WTC11 (cell line): ENCODE measurements at regions not wholly inside any gene's neighbourhood (a gene's known extent, or its start where the extent isn't known, plus 50 kb on each side); places are given as distances from the start of the nearest gene placed in this dataset.
A peak's percentile ranks its signal among the peaks of the same experiment; 100 is the strongest.
"Not testable (repeated sequence)": the region's sequence is repeated elsewhere in the genome, so short reads cannot be mapped to it uniquely, and the experiment has no call there.

ENCODE experiments used
- ATAC-seq: fragments of 200-7000 bp; cut with Tn5 transposase; 2 replicates; pipeline ENCODE4 v1.10.0; 2021; ENCODE audit warnings: mild to moderate bottlenecking, moderate library complexity
- CTCF ChIA-PET: fragments of 300-600 bp; sonication (Branson Sonifier 250); formaldehyde crosslinking; loops from one replicate; lab custom pipeline; 2021; ENCODE audit warnings: antibody characterized with exemption; lab: Charles Lee
- POLR2A ChIA-PET: fragments of 350-600 bp; sonication (Branson Sonifier 250); formaldehyde crosslinking; loops from one replicate; lab custom pipeline; 2021; ENCODE audit warnings: antibody characterized with exemption; lab: Charles Lee
- DNase-seq: peaks from one replicate; pipeline ENCODE4 v3.0.0; 2021; ENCODE audit warnings: low spot score
- H3K27ac Mint-ChIP-seq: 2 replicates; pipeline ENCODE4 v1.8.0; 2021; ENCODE audit warnings: mixed read lengths
- H3K27me3 Mint-ChIP-seq: 2 replicates; pipeline ENCODE4 v1.8.0; 2021; ENCODE audit warnings: low read depth, mild to moderate bottlenecking, moderate library complexity, mixed read lengths
- H3K36me3 Mint-ChIP-seq: 2 replicates; pipeline ENCODE4 v1.8.0; 2021; ENCODE audit warnings: mixed read lengths
- H3K4me1 Mint-ChIP-seq: 2 replicates; pipeline ENCODE4 v1.8.0; 2022; ENCODE audit warnings: mixed read lengths
- H3K4me3 Mint-ChIP-seq: 2 replicates; pipeline ENCODE4 v1.8.0; 2021; ENCODE audit warnings: mild to moderate bottlenecking, moderate library complexity, mixed read lengths
- H3K9me3 Mint-ChIP-seq: 2 replicates; pipeline ENCODE4 v1.8.0; 2021; ENCODE audit warnings: mixed read lengths
- CREM ChIP-seq: sonication (generic); formaldehyde crosslinking; IDR thresholded peaks from 2 replicates; pipeline ENCODE4 v1.8.1; 2022; ENCODE audit warnings: mild to moderate bottlenecking, missing genetic modification reagents, moderate library complexity
- EMX1 ChIP-seq: fragments of 250-450 bp; sonication (Bioruptor Pico); IDR thresholded peaks from 2 replicates; pipeline ENCODE4 v1.8.0; 2021; ENCODE audit warnings: mild to moderate bottlenecking
- FOXP1 ChIP-seq: sonication (generic); formaldehyde crosslinking; IDR thresholded peaks from 2 replicates; pipeline ENCODE4 v1.8.0; 2022; ENCODE audit warnings: missing genetic modification reagents, mild to moderate bottlenecking, moderate library complexity, borderline replicate concordance
- GABPB1 ChIP-seq: sonication (generic); formaldehyde crosslinking; IDR thresholded peaks from 2 replicates; pipeline ENCODE4 v1.8.1; 2023; ENCODE audit warnings: mild to moderate bottlenecking, missing genetic modification reagents
- MAX ChIP-seq: sonication (generic); formaldehyde crosslinking; IDR thresholded peaks from 2 replicates; pipeline ENCODE4 v1.8.0; 2022; ENCODE audit warnings: mild to moderate bottlenecking, missing genetic modification reagents
- MXD4 ChIP-seq: fragments of 250-450 bp; sonication (Bioruptor Pico); IDR thresholded peaks from 2 replicates; pipeline ENCODE4 v1.8.0; 2021; ENCODE audit warnings: mild to moderate bottlenecking, moderate library complexity, borderline replicate concordance
- NR2C2 ChIP-seq: sonication (generic); formaldehyde crosslinking; IDR thresholded peaks from 2 replicates; pipeline ENCODE4 v1.8.0; 2022; ENCODE audit warnings: mild to moderate bottlenecking, missing genetic modification reagents
- RORB ChIP-seq: fragments of 250-450 bp; sonication (Bioruptor Pico); IDR thresholded peaks from 2 replicates; pipeline ENCODE4 v1.9.0; 2021; ENCODE audit warnings: mild to moderate bottlenecking
- SMAD3 ChIP-seq: sonication (generic); formaldehyde crosslinking; IDR thresholded peaks from 2 replicates; pipeline ENCODE4 v1.8.0; 2022; ENCODE audit warnings: missing genetic modification reagents, mild to moderate bottlenecking, borderline replicate concordance
- ZNF121 ChIP-seq: sonication (generic); formaldehyde crosslinking; IDR thresholded peaks from 2 replicates; pipeline ENCODE4 v1.8.0; 2023; ENCODE audit warnings: missing genetic modification reagents
- ZNF138 ChIP-seq: sonication (generic); formaldehyde crosslinking; conservative IDR thresholded peaks from 2 replicates; pipeline ENCODE4 v1.8.1; 2022; ENCODE audit warnings: mild to moderate bottlenecking, moderate library complexity, missing genetic modification reagents
- ZNF317 ChIP-seq: sonication (generic); formaldehyde crosslinking; IDR thresholded peaks from 2 replicates; pipeline ENCODE4 v1.8.1; 2023; ENCODE audit warnings: low read depth, mild to moderate bottlenecking, moderate library complexity, missing genetic modification reagents, borderline replicate concordance
- ZNF396 ChIP-seq: fragments of 250-450 bp; sonication (Bioruptor Pico); IDR thresholded peaks from 2 replicates; pipeline ENCODE4 v1.8.0; 2021; ENCODE audit warnings: mild to moderate bottlenecking, moderate library complexity, borderline replicate concordance
- TF ChIP-seq, protein P1 (sequence below): sonication (generic); formaldehyde crosslinking; IDR thresholded peaks from 2 replicates; pipeline ENCODE4 v1.8.0; 2022; ENCODE audit warnings: mild to moderate bottlenecking, missing genetic modification reagents

DNA sequence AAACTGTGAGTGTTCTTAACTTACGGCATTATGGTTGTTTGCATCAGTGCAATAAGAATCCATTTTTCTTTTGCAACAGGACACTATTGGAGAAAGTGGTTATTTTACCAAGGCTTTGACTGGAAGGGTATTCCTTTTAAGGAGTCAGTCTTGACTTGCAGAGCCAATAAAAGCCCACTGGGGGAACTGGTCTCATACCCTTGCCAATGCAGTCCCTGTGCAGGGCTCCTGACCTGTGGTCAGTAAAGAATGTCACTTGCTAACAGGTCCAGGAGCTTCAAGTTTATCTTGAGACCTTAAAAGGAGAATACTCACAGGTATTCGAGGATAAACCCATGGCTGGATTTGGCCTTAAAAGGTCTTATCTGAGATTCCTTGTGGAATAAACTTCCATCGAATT is 227.8 kb upstream of the GBE1 start:
- Mint-ChIP-seq H3K4me3 (no peak overlapping the region), H3K9me3 (peaks cover 9% of the 10 kb centered on the region), H3K27me3 (no peaks in the 10 kb centered on the region), H3K27ac (no peak overlapping the region), H3K36me3 (peaks cover 11% of the 10 kb centered on the region), H3K4me1 (peaks cover 36% of the 10 kb centered on the region)
- no peak for TF ChIP-seq MAX (CRISPR knock-in tag)
- TF ChIP-seq ZNF138 (CRISPR knock-in tag): no peak
- TF ChIP-seq FOXP1 (CRISPR knock-in tag): no peak
- no peak for TF ChIP-seq ZNF317
- CTCF ChIA-PET: no interaction called here
- ATAC-seq (peak; percentile 52; the same call in 1 of the 2 replicates), DNase-seq (no peak)
- POLR2A ChIA-PET: no interaction called here

DNA sequence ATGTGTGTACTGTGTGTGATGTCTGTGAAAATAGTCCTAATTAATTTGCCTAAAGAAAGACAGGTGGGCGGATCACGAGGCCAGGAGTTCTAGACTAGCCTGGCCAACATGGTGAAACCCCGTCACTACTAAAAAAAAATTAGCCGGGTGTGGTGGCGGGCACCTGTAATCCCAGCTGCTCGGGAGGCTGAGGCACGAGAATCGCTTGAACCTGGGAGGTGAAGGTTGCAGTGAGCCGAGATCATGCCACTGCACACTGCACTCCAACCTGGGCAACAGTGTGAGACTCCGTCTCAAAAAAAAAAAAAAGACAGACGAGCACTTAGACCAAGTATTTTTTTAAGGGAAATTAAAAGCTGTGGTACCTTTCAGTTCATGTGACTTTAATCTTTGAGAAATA is 226.0 kb upstream of the GBE1 start:
- H3K9me3 Mint-ChIP-seq, H3K27ac Mint-ChIP-seq, DNase-seq, ATAC-seq, POLR2A ChIA-PET, H3K27me3 Mint-ChIP-seq, H3K4me3 Mint-ChIP-seq: not testable (repeated sequence)
- Mint-ChIP-seq H3K36me3 (peaks cover 11% of the 10 kb centered on the region), H3K4me1 (peaks cover 36% of the 10 kb centered on the region)
- CTCF ChIA-PET: interaction anchor here (1.3 kb wide), 1 partner anchor 78 kb away, joined by 3 read pairs; no protein-coding TSS in a partner anchor
- TF ChIP-seq ZNF121 (CRISPR knock-in tag): 0 out of 2 replicates have a peak, but pooled peaks have one; percentile 30

GRCh38 chr3:81985996-81986723 is 224.7 kb upstream of the GBE1 start:
- peak; percentile 70 for ATAC-seq
- CTCF ChIA-PET: interaction anchor here (0.6 to 1.3 kb wide), 2 partner anchors 77 to 260 kb away, joined by 3 to 4 read pairs; no protein-coding TSS in a partner anchor

DNA sequence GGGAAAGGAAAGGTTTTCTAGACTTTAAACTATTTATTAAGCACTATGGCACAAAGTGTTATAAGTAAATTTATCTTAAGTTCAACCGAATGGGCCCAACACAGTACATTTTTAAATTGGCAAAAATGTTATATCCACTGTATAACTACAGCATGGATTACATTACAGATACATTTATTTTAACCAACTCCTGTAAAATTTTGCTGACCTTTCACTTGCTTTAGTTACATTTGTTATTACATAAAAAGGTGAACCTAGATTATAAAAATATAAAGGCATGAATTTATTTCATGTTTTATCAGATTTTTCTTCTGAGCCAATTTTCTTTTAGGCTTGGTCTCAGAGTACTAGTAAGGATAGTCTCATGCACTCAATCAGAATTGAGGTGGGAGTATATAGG is 221.9 kb upstream of the GBE1 start:
- ChIA-PET CTCF (no interaction called here), POLR2A (no interaction called here)
- TF ChIP-seq, protein P1, sequence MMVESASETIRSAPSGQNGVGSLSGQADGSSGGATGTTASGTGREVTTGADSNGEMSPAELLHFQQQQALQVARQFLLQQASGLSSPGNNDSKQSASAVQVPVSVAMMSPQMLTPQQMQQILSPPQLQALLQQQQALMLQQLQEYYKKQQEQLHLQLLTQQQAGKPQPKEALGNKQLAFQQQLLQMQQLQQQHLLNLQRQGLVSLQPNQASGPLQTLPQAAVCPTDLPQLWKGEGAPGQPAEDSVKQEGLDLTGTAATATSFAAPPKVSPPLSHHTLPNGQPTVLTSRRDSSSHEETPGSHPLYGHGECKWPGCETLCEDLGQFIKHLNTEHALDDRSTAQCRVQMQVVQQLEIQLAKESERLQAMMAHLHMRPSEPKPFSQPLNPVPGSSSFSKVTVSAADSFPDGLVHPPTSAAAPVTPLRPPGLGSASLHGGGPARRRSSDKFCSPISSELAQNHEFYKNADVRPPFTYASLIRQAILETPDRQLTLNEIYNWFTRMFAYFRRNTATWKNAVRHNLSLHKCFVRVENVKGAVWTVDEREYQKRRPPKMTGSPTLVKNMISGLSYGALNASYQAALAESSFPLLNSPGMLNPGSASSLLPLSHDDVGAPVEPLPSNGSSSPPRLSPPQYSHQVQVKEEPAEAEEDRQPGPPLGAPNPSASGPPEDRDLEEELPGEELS (CRISPR knock-in tag): no peak
- TF ChIP-seq ZNF396 (CRISPR knock-in tag): no peak
- no peak for TF ChIP-seq SMAD3 (CRISPR knock-in tag)
- no peak for TF ChIP-seq NR2C2
- no peak for TF ChIP-seq ZNF317
- no peak for TF ChIP-seq MXD4
- no peak for TF ChIP-seq CREM (CRISPR knock-in tag)
- TF ChIP-seq EMX1 (CRISPR knock-in tag): no peak
- DNase-seq: no peak
- Mint-ChIP-seq H3K27ac (no peak overlapping the region), H3K4me1 (peaks cover 14% of the 10 kb centered on the region), H3K36me3 (peaks cover 11% of the 10 kb centered on the region), H3K4me3 (no peak overlapping the region), H3K27me3 (no peaks in the 10 kb centered on the region), H3K9me3 (peaks cover 12% of the 10 kb centered on the region)
- no peak for ATAC-seq

More at GRCh38 chr3:81985996-81986723, 224.7 kb upstream of the GBE1 start:
- POLR2A ChIA-PET: interaction anchor here (0.6 kb wide), 1 partner anchor 1019 kb away, joined by 3 read pairs; no protein-coding TSS in a partner anchor
- peaks cover 9% of the 10 kb centered on the region for H3K9me3 Mint-ChIP-seq
- H3K36me3 Mint-ChIP-seq: peaks cover 11% of the 10 kb centered on the region
- peak; percentile 39 for DNase-seq
- no peaks in the 10 kb centered on the region for H3K27me3 Mint-ChIP-seq
- no peak for TF ChIP-seq RORB (CRISPR knock-in tag)
- peak; percentile 22; the same call in 1 of the 2 replicates for TF ChIP-seq GABPB1 (CRISPR knock-in tag)
- no peak overlapping the region for H3K4me3 Mint-ChIP-seq
- H3K27ac Mint-ChIP-seq: no peak overlapping the region
- peaks cover 33% of the 10 kb centered on the region for H3K4me1 Mint-ChIP-seq
